HG03135 (cell line): ENCODE measurements at regions not wholly inside any gene's neighbourhood (a gene's known extent, or its start where the extent isn't known, plus 50 kb on each side); places are given as distances from the start of the nearest gene placed in this dataset.
"Not testable (repeated sequence)": the region's sequence is repeated elsewhere in the genome, so short reads cannot be mapped to it uniquely, and the experiment has no call there.

ENCODE experiments used
- ATAC-seq: cut with Tn5 transposase; IDR thresholded peaks from one replicate; pipeline ENCODE4 v1.9.1; 2021; ENCODE audit warnings: mild to moderate bottlenecking, moderate library complexity; ENCODE audit not compliant: unreplicated experiment

GRCh38 chr12:123062681-123063486, 82.4 kb downstream of the ARL6IP4 start:
- ATAC-seq, result no peak

DNA sequence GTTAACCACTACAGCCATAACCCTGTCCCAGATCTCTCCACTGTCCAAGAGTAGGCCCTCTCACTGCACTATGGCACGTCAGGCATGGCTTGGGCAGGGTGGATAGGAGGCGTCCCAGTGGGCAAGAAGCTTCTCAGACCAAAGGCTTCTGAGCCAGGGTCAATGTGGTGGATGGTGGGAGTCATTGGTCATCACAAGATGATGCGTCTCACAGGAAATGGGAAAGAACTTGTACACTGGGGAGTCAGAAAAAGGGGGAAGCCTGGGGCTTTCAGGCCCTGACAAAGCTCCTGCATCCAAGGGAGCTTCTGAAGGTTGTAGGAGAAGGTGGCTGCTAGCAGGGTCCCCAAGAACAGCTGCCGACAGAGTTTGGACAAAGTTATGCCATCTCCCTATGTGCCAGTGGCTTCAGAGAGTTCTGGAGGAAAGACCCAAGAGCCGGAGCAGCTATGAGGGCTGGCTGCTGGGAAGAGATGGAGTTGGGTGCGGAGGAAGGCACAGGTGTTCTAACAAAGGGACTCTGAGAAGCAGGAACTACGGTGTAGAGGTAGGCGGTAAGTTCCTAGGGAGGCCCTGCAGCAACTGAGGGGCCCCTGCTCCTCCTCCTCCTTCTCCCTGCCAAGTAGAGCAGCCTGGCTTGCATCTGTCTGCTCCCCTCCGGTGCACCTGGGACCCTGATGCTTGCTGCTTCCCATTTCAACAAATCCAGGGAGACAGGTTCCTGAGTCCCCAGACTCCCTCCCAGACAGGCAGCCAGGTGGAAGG, 81.1 kb downstream of the ARL6IP4 start:
- no peak for ATAC-seq

GRCh38 chr12:123059500-123059899, 79.0 kb downstream of the ARL6IP4 start:
- no peak for ATAC-seq

DNA sequence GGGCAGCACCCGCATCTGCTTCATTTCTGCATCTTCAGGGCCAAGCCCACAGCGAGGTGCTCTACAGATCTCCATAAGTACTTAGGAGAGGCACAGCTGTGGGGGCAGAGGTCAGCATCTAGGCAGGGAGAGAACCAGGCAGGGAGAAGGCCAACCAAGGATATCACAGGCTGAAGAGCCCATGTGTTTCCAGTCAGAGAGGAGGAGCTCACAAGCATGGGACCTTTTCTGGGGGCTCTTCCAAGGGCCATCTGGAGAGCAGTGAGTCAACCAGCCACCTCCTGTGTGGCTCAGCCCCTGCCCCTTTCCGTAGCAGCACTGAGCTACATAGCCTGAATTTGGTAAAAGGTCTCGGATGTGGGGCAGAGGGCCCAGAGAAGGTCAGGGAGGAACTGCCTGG, 78.5 kb downstream of the ARL6IP4 start:
- no peak for ATAC-seq

- ATAC-seq, result no peak
Observed at GRCh38 chr12:123058481-123058880, 78.0 kb downstream of the ARL6IP4 start.

GRCh38 chr12:123057513-123058265, 77.2 kb downstream of the ARL6IP4 start:
- ATAC-seq, result no peak

- ATAC-seq, result no peak
Observed at GRCh38 chr12:123056709-123057108, 76.2 kb downstream of the ARL6IP4 start.

GRCh38 chr12:123056053-123056452, 75.6 kb downstream of the ARL6IP4 start:
- ATAC-seq, result no peak

- no peak for ATAC-seq
Observed at GRCh38 chr12:123055281-123055766, 74.8 kb downstream of the ARL6IP4 start.

DNA sequence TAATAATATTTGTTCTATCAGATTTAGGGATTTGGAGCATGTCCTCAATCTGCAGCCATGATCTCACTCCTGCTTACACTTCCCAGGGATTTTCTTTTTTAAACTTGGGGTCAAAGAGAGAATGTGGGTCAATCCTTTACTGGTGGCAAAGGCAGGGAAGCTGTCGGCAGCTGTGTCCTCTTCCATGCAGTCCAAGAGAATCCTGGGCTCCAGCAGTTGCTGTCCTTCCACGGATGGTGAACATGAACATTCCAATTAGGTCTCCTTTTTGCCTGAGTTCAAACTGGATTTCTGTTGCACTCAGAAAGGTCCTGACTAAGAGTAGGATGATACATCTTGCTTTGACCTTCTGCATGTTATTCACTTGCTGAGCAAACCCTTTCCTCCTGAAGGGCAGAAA, 73.9 kb downstream of the ARL6IP4 start:
- ATAC-seq, result no peak

DNA sequence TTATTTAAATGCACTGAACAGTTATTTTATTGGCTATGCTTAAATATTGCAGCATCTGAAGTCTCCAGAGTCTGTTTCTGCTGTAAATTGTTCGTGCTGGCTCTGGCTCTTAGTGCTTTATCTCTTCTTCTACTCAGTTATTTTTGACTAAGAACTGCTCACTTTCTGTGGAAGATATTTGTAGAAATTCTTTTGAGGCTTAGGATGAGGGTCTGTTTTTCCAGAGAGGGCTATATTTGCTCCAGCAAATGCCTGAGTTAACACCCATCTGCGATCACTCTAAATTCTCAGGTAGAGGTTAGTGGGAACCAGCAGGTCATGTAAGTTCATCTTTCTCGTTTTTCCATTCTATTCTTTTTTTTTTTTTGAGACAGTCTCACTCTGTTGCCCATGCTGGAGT, 71.1 kb downstream of the ARL6IP4 start:
- ATAC-seq, result no peak

GRCh38 chr12:123050913-123051312, 70.4 kb downstream of the ARL6IP4 start:
- no peak for ATAC-seq

- ATAC-seq, result no peak
Observed at GRCh38 chr12:123050331-123050831, 69.9 kb downstream of the ARL6IP4 start.

DNA sequence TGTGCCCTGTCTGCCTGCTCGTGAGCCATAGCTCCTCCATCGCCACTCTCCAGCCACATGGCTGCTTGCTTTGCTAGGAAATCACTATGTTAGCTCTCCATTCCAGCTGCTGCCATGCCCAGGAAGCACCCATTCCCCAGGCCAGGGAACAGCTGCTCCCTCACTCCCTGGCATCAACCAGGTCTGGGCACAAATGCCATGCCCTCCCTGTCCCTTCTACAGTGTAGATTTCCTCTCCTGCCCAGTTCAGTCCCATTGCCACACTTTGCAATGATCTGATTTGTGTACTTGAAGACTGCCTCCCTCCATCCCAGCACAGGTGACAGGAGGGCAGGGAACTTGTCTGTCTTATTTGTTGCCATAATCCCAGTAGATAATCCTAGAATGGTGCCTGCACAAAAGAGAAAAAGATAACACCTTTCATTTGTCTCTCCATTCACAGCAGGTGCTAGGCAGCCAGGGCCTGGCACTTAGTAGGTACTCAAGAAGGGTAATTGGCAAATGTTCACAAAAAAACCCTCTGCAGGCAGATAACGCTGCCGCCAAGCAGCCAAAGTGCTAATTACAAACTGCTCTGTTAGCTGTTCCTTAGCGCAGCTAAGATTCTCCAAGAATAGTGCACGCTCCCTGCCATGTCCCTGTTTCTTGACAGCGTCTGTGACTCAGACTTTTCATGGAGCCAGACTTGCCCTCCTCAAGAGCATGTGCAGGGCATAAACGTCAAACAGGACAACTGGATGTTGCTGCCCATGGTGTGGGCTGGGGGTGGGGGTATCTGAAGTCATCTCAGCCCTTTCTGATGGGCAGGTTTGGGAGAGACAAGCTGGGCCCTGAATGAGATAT, 69.1 kb downstream of the ARL6IP4 start:
- no peak for ATAC-seq

DNA sequence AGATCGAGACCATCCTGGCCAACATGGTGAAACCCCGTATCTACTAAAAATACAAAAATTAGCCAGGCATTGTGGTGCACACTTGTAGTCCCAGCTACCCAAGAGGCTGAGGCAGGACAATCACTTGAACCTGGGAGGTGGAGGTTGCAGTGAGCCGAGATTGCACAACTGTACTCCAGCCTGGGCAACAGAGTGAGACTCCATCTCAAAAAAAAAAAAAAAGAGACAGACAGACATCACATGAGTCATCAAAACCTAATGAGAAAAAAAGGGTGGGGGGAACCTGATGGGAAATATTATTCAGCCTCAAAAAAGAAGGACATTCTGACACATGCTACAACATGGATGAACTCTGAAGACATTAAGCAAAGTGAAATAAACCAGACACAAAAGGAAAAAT, 67.4 kb downstream of the ARL6IP4 start:
- ATAC-seq, result not testable (repeated sequence)

GRCh38 chr12:123047289-123047688, 66.8 kb downstream of the ARL6IP4 start:
- ATAC-seq, result no peak

DNA sequence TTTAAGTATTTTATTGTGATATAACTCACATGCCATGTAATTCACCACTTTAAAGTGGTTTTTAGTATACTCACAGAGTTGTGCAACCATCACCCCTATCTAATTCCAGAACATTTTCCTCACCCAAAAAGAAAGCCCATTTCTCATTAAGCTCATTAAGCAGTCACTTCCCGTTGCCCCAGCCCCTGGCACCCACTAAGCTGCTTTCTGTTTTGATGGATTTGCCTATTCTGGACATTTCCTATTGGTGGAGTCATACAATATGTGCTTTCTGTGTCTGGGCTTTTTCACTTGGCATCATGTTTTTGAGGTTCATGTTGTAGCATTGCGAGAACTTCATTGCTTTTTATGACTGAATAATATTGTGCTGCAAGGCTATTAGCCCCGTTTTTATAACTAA, 66.0 kb downstream of the ARL6IP4 start:
- no peak for ATAC-seq

DNA sequence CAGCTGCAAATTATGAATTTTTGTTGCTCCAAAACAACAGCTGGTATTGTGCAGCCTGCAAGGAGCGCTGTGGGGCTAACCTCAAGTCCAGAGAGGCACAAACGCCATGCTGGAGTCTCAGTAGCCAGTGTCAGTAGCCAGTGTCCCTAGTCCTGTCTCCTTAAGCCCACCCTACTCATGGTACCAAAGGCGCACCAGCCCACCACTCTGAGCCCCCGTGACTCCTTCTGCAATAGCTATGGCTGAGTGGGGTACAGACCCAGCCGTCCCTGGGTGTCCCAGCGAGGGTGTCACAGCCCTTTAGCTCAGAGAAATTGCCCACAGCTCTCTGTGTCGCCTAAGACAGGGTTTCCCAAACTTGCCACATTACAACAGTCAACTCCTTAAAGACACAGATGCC, 65.2 kb downstream of the ARL6IP4 start:
- ATAC-seq, result no peak

DNA sequence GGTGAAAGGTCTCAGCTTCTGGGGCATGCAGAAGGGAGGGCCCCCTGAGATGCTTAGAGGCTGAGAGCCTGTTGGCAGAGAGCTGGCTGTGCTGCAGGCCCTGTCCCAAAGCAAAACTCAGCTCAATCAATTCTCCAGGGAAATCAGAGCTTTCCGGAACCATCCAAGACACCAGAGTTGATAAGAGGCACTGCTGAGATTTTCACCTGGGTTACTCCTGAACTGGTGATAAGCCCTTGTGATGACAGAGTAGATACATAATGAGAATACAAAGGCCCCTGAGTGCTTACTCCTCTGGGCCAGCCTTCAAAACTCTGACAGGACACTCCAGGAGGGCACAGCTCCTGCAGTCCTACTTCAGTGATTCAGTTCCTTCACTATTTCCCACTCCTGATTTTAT, 63.9 kb downstream of the ARL6IP4 start:
- no peak for ATAC-seq

GRCh38 chr12:123043536-123044001, 63.1 kb downstream of the ARL6IP4 start:
- ATAC-seq, result no peak
